ENCODE measurements at regions not wholly inside any gene's neighbourhood (a gene's known extent, or its start where the extent isn't known, plus 50 kb on each side); places are given as distances from the start of the nearest gene placed in this dataset.

DNA sequence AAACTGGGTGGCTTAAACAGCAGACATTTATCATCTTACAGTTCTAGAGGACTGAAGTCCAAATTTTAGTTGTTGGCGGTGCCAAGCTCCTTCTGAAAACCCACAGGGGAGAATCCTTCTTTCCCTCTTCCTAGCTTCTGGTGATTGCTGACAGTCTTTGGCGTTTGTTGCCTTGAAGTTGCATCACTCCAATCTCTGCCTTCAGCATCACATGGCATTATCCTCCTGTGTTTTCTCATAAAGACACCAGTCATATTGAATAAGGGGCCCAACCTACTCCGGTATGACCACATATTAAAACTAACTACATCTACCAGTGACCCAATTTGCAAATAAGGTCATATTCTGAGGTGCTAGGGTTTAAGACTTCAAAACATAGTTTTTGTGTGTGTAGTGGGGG is 472.1 kb upstream of the IGFBP3 start:
- TF ChIP-seq EZH2 (IDR thresholded peaks at IDR 0.05; ENCODE audit: insufficient read depth, poor library complexity, severe bottlenecking) (no peak), EZH2phosphoT487 (IDR thresholded peaks at IDR 0.05; ENCODE audit: insufficient read depth, low read depth) (no peak)

Data from GM23248 (cell line).